GM18867 (cell line): ENCODE measurements at regions not wholly inside any gene's neighbourhood (a gene's known extent, or its start where the extent isn't known, plus 50 kb on each side); places are given as distances from the start of the nearest gene placed in this dataset.
"Not testable (repeated sequence)": the region's sequence is repeated elsewhere in the genome, so short reads cannot be mapped to it uniquely, and the experiment has no call there.

Source experiments
- ATAC-seq: cut with Tn5 transposase; IDR thresholded peaks from one replicate; pipeline ENCODE4 v1.9.1; 2021; ENCODE audit warnings: mild to moderate bottlenecking, moderate library complexity; ENCODE audit not compliant: unreplicated experiment

DNA sequence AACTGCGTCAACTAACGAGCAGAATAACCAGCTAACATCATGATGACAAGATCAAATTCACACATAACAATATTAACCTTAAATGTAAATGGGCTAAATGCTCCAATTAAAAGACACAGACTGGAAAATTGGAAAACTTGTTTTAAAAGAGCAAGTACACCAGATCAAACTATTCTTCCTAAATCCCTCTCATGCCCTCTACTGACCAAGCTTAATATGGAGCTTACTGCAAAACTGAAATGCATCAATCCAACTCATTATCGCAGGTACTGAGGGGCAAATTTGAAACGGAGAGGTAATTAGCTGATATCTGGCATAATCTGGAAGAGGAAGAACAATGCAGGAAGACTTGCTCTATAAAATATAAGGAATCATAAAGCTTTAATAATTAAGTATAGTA is 1223.8 kb downstream of the NXPH1 start:
- no peak for ATAC-seq

- ATAC-seq = no peak
Observed at GRCh38 chr7:9671979-9672917, 1238.8 kb downstream of the NXPH1 start.

DNA sequence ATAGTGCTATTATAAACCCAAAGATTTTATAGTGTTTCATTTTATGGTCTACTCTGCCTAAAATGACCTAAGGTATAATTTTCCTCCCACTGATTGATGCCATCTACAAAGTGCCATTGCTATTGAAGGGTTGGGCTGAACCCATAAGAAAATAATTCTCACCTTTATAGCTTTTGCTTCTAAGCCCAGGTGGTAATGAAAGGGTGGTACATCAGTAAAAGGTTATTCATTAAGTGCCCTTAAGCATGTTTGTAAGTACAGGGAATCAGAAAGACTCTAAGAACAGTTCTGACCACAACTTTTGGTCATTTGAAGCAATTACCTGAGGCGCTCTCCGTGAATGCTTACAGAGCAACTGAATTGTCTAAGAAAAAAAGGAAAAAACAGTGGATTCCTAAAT is 1247.3 kb downstream of the NXPH1 start:
- ATAC-seq = no peak

GRCh38 chr7:9681284-9681683 is 1247.9 kb downstream of the NXPH1 start:
- no peak for ATAC-seq

DNA sequence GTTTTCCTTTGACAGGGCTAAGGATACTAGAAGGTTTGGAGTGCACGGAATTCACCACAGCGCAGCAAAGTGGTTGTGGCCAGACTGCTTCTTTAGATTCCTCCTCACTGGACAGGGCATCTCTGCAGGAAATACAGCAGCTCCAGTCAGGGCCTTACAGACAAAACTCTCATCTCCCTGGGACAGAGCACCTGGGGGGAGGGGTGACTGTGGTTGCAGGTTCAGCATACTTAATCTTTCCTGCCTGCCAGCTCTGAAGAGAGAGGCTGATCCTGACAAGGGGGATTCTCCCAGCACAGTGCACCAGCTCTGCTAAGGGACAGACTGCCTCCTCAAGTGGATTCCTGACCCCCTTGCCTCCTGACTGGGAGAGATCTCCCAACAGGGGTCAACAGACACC is 1257.9 kb downstream of the NXPH1 start:
- no peak for ATAC-seq

DNA sequence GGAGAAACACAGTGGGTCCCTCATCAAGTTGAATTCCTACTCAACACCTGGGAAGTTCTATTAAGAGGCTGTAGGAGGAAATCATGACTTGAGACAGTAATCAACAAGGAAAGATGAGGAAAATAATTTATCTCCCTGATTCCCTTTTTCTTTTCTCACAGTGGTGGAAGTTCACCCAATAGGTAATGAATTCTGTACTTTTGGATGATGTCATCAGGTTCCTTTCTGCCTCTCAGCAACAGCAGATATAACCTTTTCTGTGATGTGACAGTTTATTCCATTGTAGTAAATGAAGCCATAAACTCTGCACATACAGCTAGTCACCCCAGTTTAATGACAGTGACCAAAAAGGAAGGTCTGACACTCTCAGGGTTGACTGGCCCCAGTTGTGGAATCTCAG is 1265.0 kb downstream of the NXPH1 start:
- no peak for ATAC-seq

GRCh38 chr7:9709216-9709615 is 1264.5 kb upstream of the PHF14 start:
- ATAC-seq = no peak

DNA sequence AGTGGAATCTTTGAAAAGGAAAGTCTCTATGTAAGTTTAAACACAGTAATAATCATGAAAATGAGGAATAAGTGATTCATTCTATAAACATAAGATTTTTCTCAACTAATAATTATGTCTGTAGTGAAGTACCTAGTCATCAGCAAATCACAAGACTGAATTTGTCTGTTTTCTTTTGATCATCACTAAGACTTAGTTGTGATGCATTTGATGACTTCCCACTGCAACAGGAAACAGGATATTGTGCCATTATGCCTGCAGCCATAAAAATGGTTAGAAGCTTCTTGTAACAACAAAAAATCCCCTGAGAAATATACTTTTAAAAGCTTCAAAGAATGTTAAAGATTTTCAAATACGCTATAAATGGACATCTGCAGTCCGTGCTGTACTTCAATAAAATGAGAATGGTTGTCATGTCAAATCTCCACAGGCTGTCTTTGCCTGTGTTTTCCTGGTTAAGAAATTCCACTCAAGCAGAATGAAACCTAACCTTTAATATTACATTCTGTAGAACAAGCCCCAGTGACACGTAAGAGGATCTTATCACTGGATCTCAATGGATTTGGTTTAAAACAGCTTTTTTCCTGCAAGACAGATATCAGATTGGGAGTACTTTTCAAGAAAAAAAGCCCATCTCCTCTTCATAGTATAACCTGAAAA is 1262.3 kb upstream of the PHF14 start:
- ATAC-seq = no peak

DNA sequence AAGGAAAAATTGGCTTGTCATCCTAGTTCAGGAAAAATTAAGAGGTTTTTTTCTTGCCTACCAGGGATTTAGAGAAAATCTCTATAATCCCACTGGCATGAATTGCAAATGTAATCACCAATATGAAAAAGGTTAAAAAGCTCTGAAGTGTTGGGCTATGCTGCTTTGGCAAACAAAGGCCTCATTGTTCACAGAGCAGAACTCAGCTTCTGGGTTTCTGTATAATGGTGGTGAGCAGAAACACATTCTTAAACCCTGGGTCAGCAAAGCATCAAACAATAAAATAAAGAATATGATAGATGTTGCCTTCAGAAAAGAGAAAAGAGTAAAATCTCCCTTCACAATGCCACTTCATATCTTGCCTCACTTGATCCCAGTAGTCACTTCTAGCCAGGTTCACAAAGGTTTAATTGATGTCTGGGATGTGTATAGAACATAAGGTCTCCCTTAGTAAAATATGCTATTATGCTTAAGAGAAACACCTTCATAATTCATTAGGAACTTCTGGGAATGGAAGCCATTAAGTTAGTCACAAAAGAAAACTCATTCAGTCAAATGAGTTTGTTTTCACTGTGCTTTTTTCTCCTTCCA is 1255.5 kb upstream of the PHF14 start:
- ATAC-seq = no peak

- ATAC-seq = no peak
Observed at GRCh38 chr7:9719303-9719702, 1254.4 kb upstream of the PHF14 start.

DNA sequence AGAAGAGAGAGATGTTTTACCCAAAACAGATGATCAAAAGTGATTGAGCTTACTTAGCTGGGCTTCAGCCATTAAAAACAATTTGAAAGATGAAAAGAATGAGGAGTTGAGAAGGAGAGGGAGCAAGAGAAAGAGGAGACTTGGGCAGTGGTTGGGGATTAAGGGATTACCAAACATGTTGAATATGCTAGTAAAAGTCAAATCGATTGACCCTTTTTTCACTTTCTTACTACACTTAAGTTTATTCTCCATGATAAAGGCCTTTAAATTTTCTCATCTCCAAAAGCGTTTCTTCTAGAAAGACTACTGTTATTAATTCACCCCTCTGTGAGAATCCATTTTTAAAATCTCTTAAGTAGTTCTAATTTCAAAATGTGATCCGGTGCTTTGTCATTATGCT is 1254.0 kb upstream of the PHF14 start:
- no peak for ATAC-seq

- ATAC-seq = not testable (repeated sequence)
Observed at GRCh38 chr7:9725940-9726663, 1247.6 kb upstream of the PHF14 start.

DNA sequence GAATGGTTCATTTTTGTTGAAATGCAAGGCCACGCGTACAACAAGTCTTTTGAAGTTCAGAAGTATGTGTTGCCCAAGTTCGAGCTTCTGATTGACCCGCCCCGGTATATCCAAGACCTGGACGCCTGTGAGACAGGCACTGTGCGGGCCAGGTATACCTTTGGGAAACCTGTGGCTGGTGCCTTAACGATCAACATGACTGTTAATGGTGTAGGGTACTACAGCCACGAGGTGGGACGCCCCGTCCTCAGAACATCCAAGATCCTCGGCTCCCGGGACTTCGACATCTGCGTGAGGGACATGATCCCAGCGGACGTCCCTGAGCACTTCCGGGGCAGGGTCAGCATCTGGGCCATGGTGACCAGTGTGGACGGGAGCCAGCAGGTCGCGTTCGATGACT is 1246.9 kb upstream of the PHF14 start:
- ATAC-seq = not testable (repeated sequence)

DNA sequence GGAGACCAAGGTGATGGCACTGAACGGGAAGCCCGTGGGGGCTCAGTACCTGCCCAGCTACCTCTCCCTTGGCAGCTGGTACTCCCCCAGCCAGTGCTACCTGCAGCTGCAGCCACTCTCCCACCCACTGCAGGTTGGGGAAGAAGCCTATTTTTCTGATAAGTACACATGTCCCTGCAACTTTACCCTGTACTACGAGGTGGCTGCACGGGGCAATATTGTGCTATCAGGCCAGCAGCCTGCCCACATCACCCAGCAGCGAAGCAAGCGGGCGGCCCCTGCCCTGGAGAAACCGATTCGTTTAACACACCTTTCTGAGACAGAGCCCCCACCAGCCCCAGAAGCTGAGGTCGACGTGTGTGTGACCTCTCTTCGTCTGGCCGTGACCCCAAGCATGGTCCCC is 1246.2 kb upstream of the PHF14 start:
- ATAC-seq = not testable (repeated sequence)

DNA sequence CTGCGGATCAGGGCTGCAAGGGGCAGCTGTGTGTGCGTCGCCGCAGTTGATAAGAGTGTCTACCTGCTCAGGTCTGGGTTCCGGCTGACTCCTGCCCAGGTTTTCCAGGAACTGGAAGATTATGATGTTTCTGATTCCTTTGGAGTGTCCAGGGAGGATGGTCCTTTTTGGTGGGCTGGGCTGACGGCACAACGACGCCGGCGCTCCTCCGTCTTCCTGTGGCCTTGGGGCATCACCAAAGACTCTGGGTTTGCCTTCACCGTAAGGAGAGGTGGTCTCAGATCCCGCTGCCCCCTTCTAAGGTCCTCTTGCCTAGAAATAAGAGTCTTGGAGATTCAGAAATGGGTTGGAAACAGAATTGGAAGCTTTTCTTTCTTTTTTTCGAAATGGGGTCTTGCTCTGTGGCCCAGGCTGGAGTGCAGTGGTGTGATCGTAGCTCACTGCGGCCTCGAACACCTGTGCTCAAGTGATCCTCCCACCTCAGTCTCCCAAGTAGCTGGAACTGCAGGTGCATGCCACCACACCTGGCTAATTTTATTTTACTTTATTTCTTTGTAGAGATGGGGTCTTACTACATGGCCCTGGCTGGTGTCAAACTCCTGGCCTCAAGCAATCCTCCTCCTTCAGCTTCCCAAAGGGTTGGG is 1245.5 kb upstream of the PHF14 start:
- not testable (repeated sequence) for ATAC-seq

- ATAC-seq = no peak
Observed at GRCh38 chr7:9752033-9752432, 1221.6 kb upstream of the PHF14 start.

DNA sequence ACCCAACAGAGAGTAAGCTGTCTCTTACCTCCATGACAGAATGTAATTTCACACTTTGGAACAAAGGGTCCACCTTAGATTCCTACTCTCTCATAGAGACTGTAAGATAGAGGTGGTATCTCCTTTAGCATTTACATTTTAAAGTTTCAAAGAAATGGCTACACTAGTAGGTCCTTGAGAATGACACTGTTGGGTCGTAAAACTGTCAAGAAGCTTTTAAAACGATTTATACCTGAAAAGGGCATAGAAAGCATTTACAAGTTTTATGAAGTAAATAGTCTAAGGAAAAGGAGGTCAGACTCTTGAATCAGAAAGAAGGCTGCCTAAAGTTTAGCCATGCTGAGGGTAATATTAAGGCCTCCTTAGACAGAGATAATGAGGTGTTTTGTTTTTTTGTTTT is 1212.4 kb upstream of the PHF14 start:
- no peak for ATAC-seq

GRCh38 chr7:9776900-9777299 is 1196.8 kb upstream of the PHF14 start:
- no peak for ATAC-seq

GRCh38 chr7:9778367-9778766 is 1195.3 kb upstream of the PHF14 start:
- ATAC-seq = no peak

DNA sequence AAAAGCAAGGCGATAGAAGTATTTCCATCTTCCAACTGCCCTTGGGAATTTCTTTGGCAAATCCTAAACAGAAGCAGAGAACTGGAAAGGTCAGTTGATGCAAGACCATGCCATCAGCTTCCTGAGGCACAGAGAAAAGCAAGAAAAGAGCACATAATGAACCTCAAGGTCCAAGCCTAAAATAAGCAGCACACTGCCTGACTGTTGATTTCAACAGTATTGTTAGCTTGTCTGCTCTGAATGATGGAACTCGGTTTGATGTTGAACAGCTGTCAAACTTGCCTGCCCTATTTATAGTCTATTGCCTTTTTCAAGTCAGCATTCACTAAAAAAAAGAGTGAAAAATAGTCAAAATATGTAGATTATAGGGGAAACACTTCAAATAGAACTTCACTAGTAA is 1192.0 kb upstream of the PHF14 start:
- no peak for ATAC-seq

- no peak for ATAC-seq
Observed at GRCh38 chr7:9782275-9782674, 1191.4 kb upstream of the PHF14 start.
